GM20000 (cell line): ENCODE measurements at regions not wholly inside any gene's neighbourhood (a gene's known extent, or its start where the extent isn't known, plus 50 kb on each side); places are given as distances from the start of the nearest gene placed in this dataset.

Experiments used
- DNase-seq: peaks from one replicate; pipeline ENCODE4 v3.0.0; 2012; ENCODE audit warnings: low spot score
- CTCF ChIP-seq: IDR thresholded peaks from 2 replicates; pipeline ENCODE4 v1.5.1; 2012; ENCODE audit warnings: mild to moderate bottlenecking, control low read depth; ENCODE audit errors: extremely low read depth, missing control alignments

- DNase-seq, result no peak
- TF ChIP-seq CTCF, result no peak
Measured at GRCh38 chr6:156313037-156313436, 464.1 kb upstream of the ARID1B start.

GRCh38 chr6:156311291-156311690, 465.9 kb upstream of the ARID1B start:
- no peak for TF ChIP-seq CTCF
- DNase-seq, result no peak

GRCh38 chr6:156310701-156311100, 466.5 kb upstream of the ARID1B start:
- no peak for TF ChIP-seq CTCF
- DNase-seq, result no peak

GRCh38 chr6:156309017-156309416, 468.2 kb upstream of the ARID1B start:
- TF ChIP-seq CTCF, result no peak
- no peak for DNase-seq

GRCh38 chr6:156308604-156309003, 468.6 kb upstream of the ARID1B start:
- no peak for DNase-seq
- no peak for TF ChIP-seq CTCF

GRCh38 chr6:156306531-156306930, 470.6 kb upstream of the ARID1B start:
- DNase-seq, result no peak
- no peak for TF ChIP-seq CTCF

GRCh38 chr6:156283091-156283490, 494.1 kb upstream of the ARID1B start:
- TF ChIP-seq CTCF, result no peak

GRCh38 chr6:156282087-156282486, 495.1 kb upstream of the ARID1B start:
- no peak for TF ChIP-seq CTCF
- no peak for DNase-seq

More at GRCh38 chr6:156283091-156283490, 494.1 kb upstream of the ARID1B start:
- no peak for DNase-seq
